ENCODE measurements at regions not wholly inside any gene's neighbourhood (a gene's known extent, or its start where the extent isn't known, plus 50 kb on each side); places are given as distances from the start of the nearest gene placed in this dataset.

GRCh38 chr6:8525370-8525769 lies 90.0 kb upstream of the SLC35B3 start:
- Histone ChIP-seq H3K4me2 (ENCODE audit: low read length) (no peak overlapping the region), H3F3A (ENCODE audit: low read length, unreplicated experiment) (no peaks in the 10 kb centered on the region), H2AFZ (ENCODE audit: low read length) (no peak overlapping the region), H3K27ac (ENCODE audit: low read length) (no peak overlapping the region), H3K27me3 (ENCODE audit: low read length) (peaks cover 17% of the 10 kb centered on the region), H3K4me3 (ENCODE audit: low read length) (no peak overlapping the region), H3K9ac (ENCODE audit: low read length) (no peak overlapping the region), H3K9me3 (ENCODE audit: low read length) (no peaks in the 10 kb centered on the region), H3K4me1 (ENCODE audit: insufficient read depth, low read length) (no peaks in the 10 kb centered on the region), H3K79me2 (ENCODE audit: low read length) (no peaks in the 10 kb centered on the region), H3K36me3 (ENCODE audit: low read depth, low read length) (no peaks in the 10 kb centered on the region), H4K20me1 (ENCODE audit: low read length) (no peaks in the 10 kb centered on the region), H3K9me2 (replicated peaks; ENCODE audit: low read length) (no peaks in the 10 kb centered on the region)
- intact Hi-C loops (cut with micrococcal nuclease), result no loop called here
- ATAC-seq (no peak), DNase-seq (no peak)
- no TSS peak for BruUV-seq (replicated peaks)
- POLR2A ChIA-PET (ENCODE audit: unreplicated experiment), result no interaction called here
- CTCF ChIA-PET, result no interaction called here
- TF ChIP-seq CTCF (conservative IDR thresholded peaks at IDR 0.05; ENCODE audit: low read depth, low read length) (no peak), EZH2phosphoT487 (IDR thresholded peaks at IDR 0.05; ENCODE audit: borderline replicate concordance, low read length) (no peak), EZH2 (IDR thresholded peaks at IDR 0.05; ENCODE audit: low read length, unreplicated experiment) (no peak)

GRCh38 chr6:8513174-8513573 lies 77.8 kb upstream of the SLC35B3 start:
- Histone ChIP-seq H3K4me3 (ENCODE audit: low read length) (no peak overlapping the region), H3K36me3 (ENCODE audit: low read depth, low read length) (no peaks in the 10 kb centered on the region), H4K20me1 (ENCODE audit: low read length) (no peaks in the 10 kb centered on the region), H3K9me2 (replicated peaks; ENCODE audit: low read length) (no peaks in the 10 kb centered on the region), H3K79me2 (ENCODE audit: low read length) (no peaks in the 10 kb centered on the region), H3F3A (ENCODE audit: low read length, unreplicated experiment) (no peaks in the 10 kb centered on the region), H3K4me2 (ENCODE audit: low read length) (no peak overlapping the region), H3K9me3 (ENCODE audit: low read length) (no peaks in the 10 kb centered on the region), H3K27me3 (ENCODE audit: low read length) (peaks cover 6% of the 10 kb centered on the region), H3K27ac (ENCODE audit: low read length) (no peak overlapping the region), H3K4me1 (ENCODE audit: insufficient read depth, low read length) (no peaks in the 10 kb centered on the region), H2AFZ (ENCODE audit: low read length) (no peak overlapping the region), H3K9ac (ENCODE audit: low read length) (no peak overlapping the region)
- ChIA-PET POLR2A (ENCODE audit: unreplicated experiment) (no interaction called here), CTCF (no interaction called here)
- DNase-seq, result no peak
- BruUV-seq (replicated peaks), result no TSS peak
- ATAC-seq, result no peak
- intact Hi-C loops (cut with micrococcal nuclease), result no loop called here
- TF ChIP-seq EZH2 (IDR thresholded peaks at IDR 0.05; ENCODE audit: low read length, unreplicated experiment) (no peak), CTCF (conservative IDR thresholded peaks at IDR 0.05; ENCODE audit: low read depth, low read length) (no peak)

GRCh38 chr6:8507286-8507685 lies 71.9 kb upstream of the SLC35B3 start:
- TF ChIP-seq CTCF (conservative IDR thresholded peaks at IDR 0.05; ENCODE audit: low read depth, low read length) (no peak), EZH2phosphoT487 (IDR thresholded peaks at IDR 0.05; ENCODE audit: borderline replicate concordance, low read length) (no peak), EZH2 (IDR thresholded peaks at IDR 0.05; ENCODE audit: low read length, unreplicated experiment) (no peak)
- Histone ChIP-seq H4K20me1 (ENCODE audit: low read length) (no peaks in the 10 kb centered on the region), H3K4me2 (ENCODE audit: low read length) (no peak overlapping the region), H3F3A (ENCODE audit: low read length, unreplicated experiment) (no peaks in the 10 kb centered on the region), H2AFZ (ENCODE audit: low read length) (no peak overlapping the region), H3K9ac (ENCODE audit: low read length) (no peak overlapping the region), H3K4me1 (ENCODE audit: insufficient read depth, low read length) (no peaks in the 10 kb centered on the region), H3K4me3 (ENCODE audit: low read length) (no peak overlapping the region), H3K9me2 (replicated peaks; ENCODE audit: low read length) (no peaks in the 10 kb centered on the region), H3K36me3 (ENCODE audit: low read depth, low read length) (no peaks in the 10 kb centered on the region), H3K27ac (ENCODE audit: low read length) (no peak overlapping the region), H3K79me2 (ENCODE audit: low read length) (no peaks in the 10 kb centered on the region), H3K9me3 (ENCODE audit: low read length) (no peaks in the 10 kb centered on the region), H3K27me3 (ENCODE audit: low read length) (peaks cover 30% of the 10 kb centered on the region)
- POLR2A ChIA-PET (ENCODE audit: unreplicated experiment), result no interaction called here
- CTCF ChIA-PET, result no interaction called here
- intact Hi-C loops (cut with micrococcal nuclease), result no loop called here
- ATAC-seq, result no peak
- BruUV-seq (replicated peaks), result no TSS peak
- no peak for DNase-seq

Measured in PC-3 (cell line).